ENCODE measurements at regions not wholly inside any gene's neighbourhood (a gene's known extent, or its start where the extent isn't known, plus 50 kb on each side); places are given as distances from the start of the nearest gene placed in this dataset.

GRCh38 chr7:46852795-46853194, 729.1 kb downstream of the TNS3 start:
- Histone ChIP-seq H3K4me1 (no peaks in the 10 kb centered on the region), H3K9me3 (no peaks in the 10 kb centered on the region), H3K27ac (no peak overlapping the region), H3K27me3 (no peaks in the 10 kb centered on the region), H3K4me3 (no peak overlapping the region), H3K36me3 (ENCODE audit: low read depth, missing control alignments) (no peaks in the 10 kb centered on the region)
- WGBS, 2 donors = 90 to 93% methylated on average over 3 of the region's 3 CpGs
- DNase-seq = no peak
- intact Hi-C loops (cut with DNase I; ENCODE audit: low total_unique reads) = no loop called here
- no peak for TF ChIP-seq POLR2A (IDR thresholded peaks at IDR 0.05)
- TF ChIP-seq CTCF (IDR thresholded peaks at IDR 0.05) = no peak

GRCh38 chr7:46850563-46851330, 731.2 kb downstream of the TNS3 start:
- Histone ChIP-seq H3K36me3 (ENCODE audit: low read depth, missing control alignments) (no peaks in the 10 kb centered on the region), H3K9me3 (no peaks in the 10 kb centered on the region), H3K27me3 (no peaks in the 10 kb centered on the region), H3K27ac (no peak overlapping the region), H3K4me3 (no peak overlapping the region), H3K4me1 (no peaks in the 10 kb centered on the region)
- intact Hi-C loops (cut with DNase I; ENCODE audit: low total_unique reads) = no loop called here
- 93 to 96% methylated on average over 10 of the region's 10 CpGs for WGBS, 2 donors
- DNase-seq = no peak
- TF ChIP-seq CTCF (IDR thresholded peaks at IDR 0.05) = no peak
- no peak for TF ChIP-seq POLR2A (IDR thresholded peaks at IDR 0.05)

GRCh38 chr7:46848944-46849343, 733.0 kb downstream of the TNS3 start:
- WGBS, 2 donors = 89 to 91% methylated on average over 2 of the region's 2 CpGs

GRCh38 chr7:46848311-46848710, 733.6 kb downstream of the TNS3 start:
- Histone ChIP-seq H3K4me1 (no peaks in the 10 kb centered on the region), H3K27ac (no peak overlapping the region), H3K36me3 (ENCODE audit: low read depth, missing control alignments) (no peaks in the 10 kb centered on the region), H3K4me3 (no peak overlapping the region), H3K9me3 (no peaks in the 10 kb centered on the region), H3K27me3 (no peaks in the 10 kb centered on the region)
- DNase-seq = no peak
- WGBS, 2 donors = 100% methylated on average over 1 of the region's 1 CpG
- no peak for TF ChIP-seq POLR2A (IDR thresholded peaks at IDR 0.05)
- no peak for TF ChIP-seq CTCF (IDR thresholded peaks at IDR 0.05)
- intact Hi-C loops (cut with DNase I; ENCODE audit: low total_unique reads) = no loop called here

More at GRCh38 chr7:46848944-46849343, 733.0 kb downstream of the TNS3 start:
- DNase-seq = no peak
- no peaks in the 10 kb centered on the region for H3K9me3 ChIP-seq
- H3K36me3 ChIP-seq (ENCODE audit: low read depth, missing control alignments) = no peaks in the 10 kb centered on the region
- intact Hi-C loops (cut with DNase I; ENCODE audit: low total_unique reads) = no loop called here
- TF ChIP-seq POLR2A (IDR thresholded peaks at IDR 0.05) (no peak), CTCF (IDR thresholded peaks at IDR 0.05) (no peak)
- no peak overlapping the region for H3K4me3 ChIP-seq
- H3K4me1 ChIP-seq = no peaks in the 10 kb centered on the region
- no peaks in the 10 kb centered on the region for H3K27me3 ChIP-seq
- H3K27ac ChIP-seq = no peak overlapping the region

GRCh38 chr7:46847126-46847525, 734.8 kb downstream of the TNS3 start:
- no peak for TF ChIP-seq CTCF (IDR thresholded peaks at IDR 0.05)
- no peak for TF ChIP-seq POLR2A (IDR thresholded peaks at IDR 0.05)
- Histone ChIP-seq H3K36me3 (ENCODE audit: low read depth, missing control alignments) (no peaks in the 10 kb centered on the region), H3K4me1 (no peaks in the 10 kb centered on the region), H3K27me3 (no peaks in the 10 kb centered on the region), H3K27ac (no peak overlapping the region), H3K9me3 (no peaks in the 10 kb centered on the region), H3K4me3 (no peak overlapping the region)
- whole genome bisulfite sequencing, 2 donors = 88 to 91% methylated on average over 3 of the region's 3 CpGs
- intact Hi-C loops (cut with DNase I; ENCODE audit: low total_unique reads) = no loop called here
- no peak for DNase-seq
